HFFc6 (cell line): ENCODE measurements at regions not wholly inside any gene's neighbourhood (a gene's known extent, or its start where the extent isn't known, plus 50 kb on each side); places are given as distances from the start of the nearest gene placed in this dataset.

ENCODE experiments used
- DNase-seq: peaks from one replicate; pipeline ENCODE4 v3.0.0-alpha.2; 2018
- H3K27ac Mint-ChIP-seq: 2 replicates; pipeline ENCODE4 v1.8.0; 2020; ENCODE audit warnings: mild to moderate bottlenecking, mixed read lengths
- H3K27me3 Mint-ChIP-seq: 2 replicates; pipeline ENCODE4 v1.8.0; 2021; ENCODE audit warnings: mild to moderate bottlenecking, moderate library complexity, mixed read lengths; ENCODE audit not compliant: insufficient read depth
- H3K36me3 Mint-ChIP-seq: 2 replicates; pipeline ENCODE4 v1.8.0; 2021; ENCODE audit warnings: low read depth, mixed read lengths
- H3K4me1 Mint-ChIP-seq: 2 replicates; pipeline ENCODE4 v1.8.0; 2020; ENCODE audit warnings: low read depth, mixed read lengths
- H3K4me3 Mint-ChIP-seq: 2 replicates; pipeline ENCODE4 v1.8.0; 2020; ENCODE audit warnings: mild to moderate bottlenecking, moderate library complexity, mixed read lengths
- H3K9me3 Mint-ChIP-seq: 2 replicates; pipeline ENCODE4 v1.8.0; 2020; ENCODE audit warnings: mild to moderate bottlenecking, mixed read lengths
- CTCF ChIP-seq: fragments of 200-600 bp; sonication (generic); IDR thresholded peaks from 2 replicates; pipeline ENCODE4 v1.5.0; 2021; ENCODE audit warnings: antibody characterized with exemption, mild to moderate bottlenecking

GRCh38 chr14:101022916-101023435 lies 119.5 kb upstream of the RTL1 start:
- DNase-seq: no peak
- TF ChIP-seq CTCF: no peak
- Mint-ChIP-seq H3K4me3 (no peak overlapping the region), H3K27ac (0 out of 2 replicates have a peak overlapping the region, but pooled peaks have one; percentile 5), H3K4me1 (peaks cover 3% of the 10 kb centered on the region), H3K36me3 (peaks cover 66% of the 10 kb centered on the region), H3K9me3 (peaks cover 33% of the 10 kb centered on the region), H3K27me3 (peaks cover 60% of the 10 kb centered on the region)

GRCh38 chr14:101024686-101025085 lies 121.2 kb upstream of the RTL1 start:
- no peaks in the 10 kb centered on the region for H3K4me1 Mint-ChIP-seq
- H3K9me3 Mint-ChIP-seq: peaks cover 27% of the 10 kb centered on the region
- no peak for DNase-seq
- no peak overlapping the region for H3K4me3 Mint-ChIP-seq
- H3K36me3 Mint-ChIP-seq: peaks cover 58% of the 10 kb centered on the region
- H3K27ac Mint-ChIP-seq: no peak overlapping the region
- TF ChIP-seq CTCF: no peak
- peaks cover 57% of the 10 kb centered on the region for H3K27me3 Mint-ChIP-seq

GRCh38 chr14:101025131-101025530 lies 121.6 kb upstream of the RTL1 start:
- H3K27me3 Mint-ChIP-seq: peaks cover 60% of the 10 kb centered on the region
- no peak for DNase-seq
- H3K4me3 Mint-ChIP-seq: no peak overlapping the region
- no peak overlapping the region for H3K27ac Mint-ChIP-seq
- peaks cover 22% of the 10 kb centered on the region for H3K9me3 Mint-ChIP-seq
- no peaks in the 10 kb centered on the region for H3K4me1 Mint-ChIP-seq
- TF ChIP-seq CTCF: no peak
- H3K36me3 Mint-ChIP-seq: peaks cover 57% of the 10 kb centered on the region

GRCh38 chr14:101025696-101026095 lies 122.2 kb upstream of the RTL1 start:
- no peak for TF ChIP-seq CTCF
- peaks cover 51% of the 10 kb centered on the region for H3K36me3 Mint-ChIP-seq
- H3K4me1 Mint-ChIP-seq: no peaks in the 10 kb centered on the region
- H3K27ac Mint-ChIP-seq: no peak overlapping the region
- no peak for DNase-seq
- H3K4me3 Mint-ChIP-seq: peak overlapping the region; percentile 17; the same call in 1 of the 2 replicates
- H3K27me3 Mint-ChIP-seq: peaks cover 61% of the 10 kb centered on the region
- H3K9me3 Mint-ChIP-seq: peaks cover 23% of the 10 kb centered on the region

- H3K27ac Mint-ChIP-seq: no peak overlapping the region
- peaks cover 45% of the 10 kb centered on the region for H3K36me3 Mint-ChIP-seq
- no peaks in the 10 kb centered on the region for H3K4me1 Mint-ChIP-seq
- no peak for DNase-seq
- TF ChIP-seq CTCF: no peak
- no peak overlapping the region for H3K4me3 Mint-ChIP-seq
- peaks cover 26% of the 10 kb centered on the region for H3K9me3 Mint-ChIP-seq
- H3K27me3 Mint-ChIP-seq: peaks cover 62% of the 10 kb centered on the region
Measured at GRCh38 chr14:101026341-101026740, 122.8 kb upstream of the RTL1 start.

- Mint-ChIP-seq H3K9me3 (peaks cover 23% of the 10 kb centered on the region), H3K27ac (no peak overlapping the region), H3K27me3 (peaks cover 64% of the 10 kb centered on the region), H3K36me3 (peaks cover 41% of the 10 kb centered on the region), H3K4me1 (0 out of 2 replicates have a peak, but pooled peaks cover 2% of the 10 kb centered on the region), H3K4me3 (no peak overlapping the region; the same call in 1 of the 2 replicates)
- no peak for DNase-seq
- no peak for TF ChIP-seq CTCF
Measured at GRCh38 chr14:101027291-101027690, 123.8 kb upstream of the RTL1 start.
